ENCODE measurements at regions not wholly inside any gene's neighbourhood (a gene's known extent, or its start where the extent isn't known, plus 50 kb on each side); places are given as distances from the start of the nearest gene placed in this dataset.
A peak's percentile ranks its signal among the peaks of the same experiment; 100 is the strongest.
"Not testable (repeated sequence)": the region's sequence is repeated elsewhere in the genome, so short reads cannot be mapped to it uniquely, and the experiment has no call there.

DNA sequence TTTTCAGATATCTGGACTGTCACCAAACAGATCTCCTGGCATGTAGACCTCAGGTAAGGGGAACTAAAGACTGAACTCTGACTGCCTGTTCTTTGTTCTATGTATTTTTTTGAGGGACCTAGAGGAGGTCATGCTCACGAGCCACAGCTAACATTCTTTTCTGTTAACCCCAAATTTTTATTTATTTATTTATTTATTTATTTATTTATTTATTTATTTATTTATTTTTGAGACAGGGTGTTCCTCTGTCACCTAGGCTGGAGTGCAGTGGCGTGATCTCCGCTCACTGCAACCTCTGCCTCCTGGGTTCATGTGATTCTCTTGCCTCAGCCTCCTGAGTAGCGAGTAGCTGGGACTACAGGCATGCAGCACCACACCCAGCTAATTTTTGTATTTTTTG lies 562.0 kb downstream of the NLGN4X start:
- ATAC-seq (ENCODE audit: low read depth); DNase-seq (ENCODE audit: low spot score in 2 of 2); H3K4me1 Mint-ChIP-seq; H3K9me3 Mint-ChIP-seq; H3K27ac Mint-ChIP-seq; H3K4me3 Mint-ChIP-seq; H3K36me3 Mint-ChIP-seq; H3K27me3 Mint-ChIP-seq: not testable (repeated sequence)

DNA sequence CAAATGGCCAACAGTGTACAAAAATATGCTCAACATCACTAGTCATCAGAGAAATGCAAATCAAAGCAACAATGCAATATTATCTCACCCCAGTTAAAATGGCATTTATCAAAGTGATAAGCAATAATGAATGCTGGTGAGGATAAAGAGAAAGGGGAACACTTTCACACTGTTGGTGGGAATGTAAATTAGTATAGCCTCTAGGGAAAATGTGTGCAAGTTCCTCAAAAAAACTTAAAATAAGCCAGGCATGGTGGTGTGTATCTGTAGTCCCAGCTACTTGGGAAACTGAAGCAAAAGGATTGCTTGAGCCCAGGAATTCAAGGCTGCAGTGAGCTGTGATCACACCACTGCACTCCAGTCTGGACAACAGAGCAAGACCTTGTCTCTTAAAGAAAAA lies 572.1 kb downstream of the NLGN4X start:
- no peak for ATAC-seq (ENCODE audit: low read depth)
- no peak for DNase-seq (ENCODE audit: low spot score in 2 of 2)
- H3K36me3 Mint-ChIP-seq, result peaks cover 5% of the 10 kb centered on the region
- H3K4me3 Mint-ChIP-seq, result peak overlapping the region; percentile 47
- no peak overlapping the region for H3K27ac Mint-ChIP-seq
- H3K27me3 Mint-ChIP-seq, result peaks cover 2% of the 10 kb centered on the region
- peaks cover 4% of the 10 kb centered on the region for H3K9me3 Mint-ChIP-seq
- H3K4me1 Mint-ChIP-seq, result peaks cover 15% of the 10 kb centered on the region

DNA sequence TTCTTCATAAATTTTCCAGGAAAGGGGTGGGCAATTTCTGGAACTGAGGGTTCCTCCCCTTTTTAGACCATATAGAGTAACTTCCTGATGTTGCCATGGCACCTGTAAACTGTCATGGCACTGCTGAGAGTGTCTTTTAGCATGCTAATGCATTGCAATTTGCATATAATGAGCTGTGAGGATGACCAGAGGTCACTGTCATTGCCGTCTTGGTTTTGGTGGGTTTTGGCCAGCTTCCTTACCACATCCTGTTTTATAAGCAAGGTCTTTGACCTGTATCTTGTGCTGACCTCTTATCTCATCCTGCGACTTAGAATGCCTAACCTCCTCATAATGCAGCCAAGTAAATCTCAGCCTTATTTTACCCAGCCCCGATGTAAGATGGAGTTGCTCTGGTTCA lies 577.8 kb downstream of the NLGN4X start:
- DNase-seq (ENCODE audit: low spot score in 2 of 2) (no peak), ATAC-seq (ENCODE audit: low read depth) (no peak)
- Mint-ChIP-seq H3K4me3 (no peak overlapping the region), H3K4me1 (peaks cover 24% of the 10 kb centered on the region), H3K27ac (no peak overlapping the region), H3K36me3 (peaks cover 5% of the 10 kb centered on the region), H3K27me3 (peaks cover 2% of the 10 kb centered on the region), H3K9me3 (peaks cover 8% of the 10 kb centered on the region)

DNA sequence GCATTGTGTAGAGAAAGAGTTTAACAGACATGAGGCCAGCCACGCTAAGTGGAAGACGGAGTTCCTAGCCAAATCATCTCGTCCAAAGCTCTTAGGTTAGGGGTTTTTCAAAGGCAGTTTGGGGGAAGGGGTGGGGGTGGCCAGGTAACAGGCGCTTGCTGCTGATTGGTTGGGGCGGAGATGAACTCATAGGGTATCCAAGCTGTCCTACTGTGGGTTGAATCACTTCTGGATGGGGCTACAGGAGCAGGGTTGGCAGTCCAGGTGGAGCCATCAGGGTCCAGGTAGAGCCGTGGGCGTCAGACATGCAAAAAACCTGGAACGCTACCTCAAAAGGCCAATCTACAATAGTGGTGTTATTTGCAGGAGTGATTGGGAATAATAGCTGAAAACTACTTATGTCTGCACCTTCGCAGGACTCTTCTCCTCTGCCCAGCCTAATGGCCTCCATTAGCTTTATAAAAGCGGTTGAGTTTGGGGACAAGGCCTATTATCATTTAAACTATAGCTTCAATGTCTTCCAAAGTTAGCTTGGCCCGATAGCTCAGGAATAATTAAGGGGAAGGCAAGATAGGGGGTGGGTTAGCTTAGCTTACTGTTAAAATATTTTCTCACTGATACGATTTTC lies 579.6 kb downstream of the NLGN4X start:
- Mint-ChIP-seq H3K27ac (no peak overlapping the region), H3K4me1 (peaks cover 23% of the 10 kb centered on the region), H3K27me3 (no peaks in the 10 kb centered on the region), H3K36me3 (no peaks in the 10 kb centered on the region), H3K9me3 (peaks cover 6% of the 10 kb centered on the region), H3K4me3 (no peak overlapping the region)
- no peak for ATAC-seq (ENCODE audit: low read depth)
- DNase-seq (ENCODE audit: low spot score in 2 of 2), result no peak

DNA sequence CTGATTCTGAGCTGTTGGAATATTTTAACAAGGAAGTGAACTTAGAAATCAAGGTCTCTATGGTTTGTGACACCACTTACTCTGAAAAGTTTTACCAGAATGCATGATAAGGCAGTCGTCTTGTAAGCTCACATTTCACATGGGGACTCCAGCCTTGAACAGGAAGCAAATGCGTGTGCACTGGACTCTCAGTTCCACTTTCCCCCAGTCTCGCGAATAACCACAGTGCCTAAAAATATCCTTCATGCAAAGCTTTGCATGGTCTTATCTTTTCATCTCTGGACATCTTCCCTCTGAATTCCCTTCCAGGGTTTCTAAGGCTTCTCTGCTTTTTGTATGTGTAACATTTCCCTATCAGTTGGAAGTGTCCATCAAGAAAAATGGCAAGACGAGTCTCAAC lies 581.8 kb downstream of the NLGN4X start:
- peak; percentile 11 for DNase-seq (ENCODE audit: low spot score in 2 of 2)
- Mint-ChIP-seq H3K4me3 (peak overlapping the region; percentile 64), H3K9me3 (peaks cover 6% of the 10 kb centered on the region), H3K27ac (no peak overlapping the region), H3K4me1 (peaks cover 24% of the 10 kb centered on the region), H3K27me3 (no peaks in the 10 kb centered on the region), H3K36me3 (no peaks in the 10 kb centered on the region)
- ATAC-seq (ENCODE audit: low read depth), result peak; percentile 99

DNA sequence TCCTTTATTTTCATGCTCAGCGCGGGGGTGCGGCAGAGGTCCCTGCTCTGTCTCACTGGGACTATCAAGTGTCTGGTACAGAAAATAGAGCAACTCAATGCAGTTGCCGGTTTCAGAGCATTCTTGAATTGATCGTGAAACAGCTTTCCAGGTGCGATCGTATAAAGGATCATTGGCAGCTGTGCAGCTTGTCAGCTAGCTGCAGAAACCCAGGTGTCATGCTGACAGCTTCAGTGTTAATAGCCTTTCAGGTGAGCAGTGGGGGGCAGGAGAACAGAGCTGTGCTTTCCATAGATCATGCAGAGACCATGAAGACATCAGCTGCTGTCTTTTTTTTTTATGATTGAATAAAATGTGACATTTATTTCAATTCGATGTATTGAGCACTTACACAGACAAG lies 583.9 kb downstream of the NLGN4X start:
- ATAC-seq (ENCODE audit: low read depth), result no peak
- peaks cover 6% of the 10 kb centered on the region for H3K9me3 Mint-ChIP-seq
- no peaks in the 10 kb centered on the region for H3K27me3 Mint-ChIP-seq
- no peak overlapping the region for H3K4me3 Mint-ChIP-seq
- H3K36me3 Mint-ChIP-seq, result no peaks in the 10 kb centered on the region
- no peak for DNase-seq (ENCODE audit: low spot score in 2 of 2)
- peaks cover 20% of the 10 kb centered on the region for H3K4me1 Mint-ChIP-seq
- H3K27ac Mint-ChIP-seq, result no peak overlapping the region

DNA sequence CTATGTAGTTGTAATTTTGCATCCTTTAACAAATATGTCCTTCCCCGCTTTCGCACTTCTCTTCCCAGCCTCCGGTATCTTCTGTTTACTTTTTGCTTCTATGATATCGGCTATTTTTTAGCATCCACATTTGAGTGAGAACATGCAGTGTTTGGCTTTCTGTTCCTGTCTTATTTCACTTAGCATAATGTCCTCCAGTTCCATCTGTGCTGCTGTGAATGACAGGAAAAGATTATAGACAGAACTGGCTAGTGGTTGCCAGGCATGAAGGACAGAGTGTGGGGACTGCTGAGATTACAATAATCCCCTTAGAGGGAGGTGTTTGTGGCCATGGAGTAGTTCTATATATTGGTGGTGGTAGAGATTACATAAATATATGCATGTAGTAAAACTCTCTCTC lies 588.6 kb downstream of the NLGN4X start:
- no peak for ATAC-seq (ENCODE audit: low read depth)
- no peak overlapping the region for H3K27ac Mint-ChIP-seq
- H3K9me3 Mint-ChIP-seq, result no peaks in the 10 kb centered on the region
- peaks cover 8% of the 10 kb centered on the region for H3K4me1 Mint-ChIP-seq
- DNase-seq (ENCODE audit: low spot score in 2 of 2), result no peak
- H3K36me3 Mint-ChIP-seq, result no peaks in the 10 kb centered on the region
- H3K4me3 Mint-ChIP-seq, result no peak overlapping the region
- H3K27me3 Mint-ChIP-seq, result no peaks in the 10 kb centered on the region

DNA sequence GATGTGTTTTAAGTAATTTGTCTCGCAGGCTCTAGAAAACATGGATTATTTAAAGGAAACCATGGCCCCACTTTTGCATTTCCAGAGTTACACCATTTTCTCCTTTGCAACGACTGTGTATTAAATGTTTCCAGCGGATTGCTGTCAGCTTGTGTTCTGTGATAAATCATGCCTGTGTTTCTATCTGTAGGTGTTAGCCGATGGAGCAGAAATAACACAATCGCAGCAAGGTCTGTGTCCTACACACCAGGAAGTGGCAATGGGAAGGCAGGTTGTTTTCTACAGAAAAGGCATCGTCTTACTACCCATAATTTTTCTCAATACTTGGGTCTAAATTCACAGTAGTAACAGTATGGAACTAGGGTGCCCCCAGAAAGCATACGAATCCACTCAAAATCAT lies 590.1 kb downstream of the NLGN4X start:
- no peaks in the 10 kb centered on the region for H3K9me3 Mint-ChIP-seq
- no peak overlapping the region for H3K4me3 Mint-ChIP-seq
- H3K27me3 Mint-ChIP-seq, result no peaks in the 10 kb centered on the region

DNA sequence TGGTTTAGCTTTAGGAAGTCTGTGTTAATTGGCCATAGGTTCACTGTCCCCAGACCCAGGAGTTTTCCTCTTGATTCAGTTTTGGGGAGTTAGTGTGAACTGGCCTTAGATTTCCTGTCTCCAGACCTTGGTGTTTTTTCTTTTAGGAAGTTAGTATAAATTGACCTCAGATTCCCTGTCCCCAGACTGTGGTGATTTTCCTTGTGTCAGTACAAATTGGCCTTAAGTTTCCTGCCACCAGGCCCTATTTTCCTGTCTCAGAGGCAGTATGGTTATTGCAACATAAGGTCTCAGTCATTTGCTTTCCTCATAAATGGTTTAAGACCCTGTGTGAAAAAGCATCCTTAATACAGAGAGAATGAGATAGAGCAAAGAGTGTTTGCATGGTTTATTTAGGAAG lies 595.8 kb downstream of the NLGN4X start:
- Mint-ChIP-seq H3K27ac (no peak overlapping the region), H3K4me3 (no peak overlapping the region), H3K9me3 (no peaks in the 10 kb centered on the region), H3K4me1 (peaks cover 5% of the 10 kb centered on the region), H3K27me3 (no peaks in the 10 kb centered on the region), H3K36me3 (no peaks in the 10 kb centered on the region)
- DNase-seq (ENCODE audit: low spot score in 2 of 2) (no peak), ATAC-seq (ENCODE audit: low read depth) (no peak)

More for the DNA sequence above, 590.1 kb downstream of the NLGN4X start:
- H3K4me1 Mint-ChIP-seq, result peaks cover 1% of the 10 kb centered on the region
- ATAC-seq (ENCODE audit: low read depth) (no peak), DNase-seq (ENCODE audit: low spot score in 2 of 2) (no peak)
- H3K36me3 Mint-ChIP-seq, result no peaks in the 10 kb centered on the region
- no peak overlapping the region for H3K27ac Mint-ChIP-seq

DNA sequence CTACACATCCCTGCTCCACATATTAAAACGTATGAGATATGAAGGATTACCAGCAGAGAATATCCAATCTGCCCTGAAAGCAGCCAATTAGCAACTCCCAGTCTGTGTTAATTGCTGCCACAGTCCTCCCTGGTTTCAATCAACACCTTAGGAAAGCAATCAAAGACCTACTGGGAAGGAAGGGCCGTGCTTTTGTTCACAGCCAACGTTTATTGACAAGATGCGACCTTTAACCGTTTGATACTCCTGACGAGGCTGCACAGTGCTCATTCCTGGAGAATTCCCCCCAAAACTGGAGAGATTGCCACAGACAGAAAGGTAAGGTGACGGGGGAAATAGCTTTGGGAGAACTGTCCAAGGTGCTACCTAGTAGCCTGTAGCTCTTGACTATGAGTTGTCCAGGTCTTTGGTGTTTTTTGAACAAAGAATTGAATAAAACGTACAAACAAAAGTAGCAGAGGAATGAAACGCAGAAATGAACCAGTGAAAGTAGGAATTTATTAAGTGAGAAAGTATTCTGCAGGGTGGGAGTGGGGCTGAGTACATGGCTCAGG lies 596.5 kb downstream of the NLGN4X start:
- H3K36me3 Mint-ChIP-seq, result no peaks in the 10 kb centered on the region
- H3K27me3 Mint-ChIP-seq, result no peaks in the 10 kb centered on the region
- ATAC-seq (ENCODE audit: low read depth), result no peak
- no peak for DNase-seq (ENCODE audit: low spot score in 2 of 2)
- no peak overlapping the region for H3K27ac Mint-ChIP-seq
- no peak overlapping the region for H3K4me3 Mint-ChIP-seq
- peaks cover 5% of the 10 kb centered on the region for H3K4me1 Mint-ChIP-seq
- H3K9me3 Mint-ChIP-seq, result no peaks in the 10 kb centered on the region

DNA sequence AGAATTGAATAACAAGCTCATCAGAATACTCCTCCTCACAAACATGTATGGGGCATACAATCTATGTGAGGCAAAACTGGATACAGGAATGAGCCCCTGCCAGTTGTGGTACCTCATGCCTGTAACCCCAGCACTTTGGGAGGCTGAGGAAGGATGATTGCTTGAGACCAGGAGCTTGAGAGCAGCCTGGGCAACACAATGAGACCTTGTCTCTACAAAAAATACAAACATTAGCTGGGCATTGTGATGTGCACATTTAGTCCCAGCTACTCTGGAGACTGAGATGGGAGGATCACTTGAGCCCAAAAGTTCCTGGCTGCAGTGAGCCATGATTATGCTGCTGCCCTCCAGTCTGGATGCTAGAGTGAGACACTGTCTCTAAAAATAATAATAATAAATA lies 611.0 kb downstream of the NLGN4X start:
- H3K9me3 Mint-ChIP-seq, result no peaks in the 10 kb centered on the region
- no peaks in the 10 kb centered on the region for H3K4me1 Mint-ChIP-seq
- DNase-seq (ENCODE audit: low spot score in 2 of 2) (no peak), ATAC-seq (ENCODE audit: low read depth) (no peak)
- no peaks in the 10 kb centered on the region for H3K27me3 Mint-ChIP-seq
- no peak overlapping the region for H3K4me3 Mint-ChIP-seq
- H3K36me3 Mint-ChIP-seq, result no peaks in the 10 kb centered on the region
- no peak overlapping the region for H3K27ac Mint-ChIP-seq

DNA sequence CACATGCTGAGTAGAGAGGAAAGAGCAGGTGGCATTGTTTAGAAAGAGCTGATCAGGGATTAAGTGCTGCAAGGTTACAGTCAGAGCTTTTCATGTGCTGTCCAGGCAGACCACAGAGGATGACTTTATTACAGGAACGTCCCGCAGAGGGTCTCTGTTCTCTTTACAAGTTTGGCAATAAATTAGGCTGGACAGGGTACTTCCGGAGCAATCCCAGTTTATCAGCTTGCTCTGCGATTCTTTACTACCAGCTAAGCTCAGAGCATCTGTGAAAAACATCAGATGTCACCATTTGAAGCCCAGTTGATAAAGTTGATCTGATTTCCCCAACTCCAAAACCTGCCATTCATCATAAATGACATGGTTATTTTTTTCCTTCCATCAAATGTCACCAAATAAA lies 633.1 kb downstream of the NLGN4X start:
- Mint-ChIP-seq H3K27ac (no peak overlapping the region), H3K4me3 (no peak overlapping the region), H3K9me3 (peaks cover 2% of the 10 kb centered on the region), H3K36me3 (no peaks in the 10 kb centered on the region), H3K4me1 (no peaks in the 10 kb centered on the region), H3K27me3 (no peaks in the 10 kb centered on the region)
- no peak for DNase-seq (ENCODE audit: low spot score in 2 of 2)
- ATAC-seq (ENCODE audit: low read depth), result no peak

DNA sequence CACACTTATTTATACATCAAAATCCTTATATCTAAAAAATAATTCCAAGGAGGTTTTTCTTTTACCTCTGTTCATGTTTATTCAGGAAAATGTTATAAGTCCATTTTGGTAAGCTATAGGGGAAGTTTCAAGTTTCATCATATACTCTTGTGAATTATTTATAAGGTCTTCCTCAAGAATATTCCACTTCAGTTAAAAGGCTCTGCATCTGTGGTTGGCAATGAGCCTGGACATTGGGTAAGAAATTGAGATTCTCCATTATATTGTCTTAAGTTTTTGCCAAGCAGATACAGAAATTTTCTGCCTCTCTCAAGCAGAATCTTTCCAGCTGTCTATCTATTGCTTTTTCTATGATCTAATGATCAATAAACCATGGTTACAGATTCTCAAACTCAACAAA lies 641.9 kb downstream of the NLGN4X start:
- Mint-ChIP-seq H3K27ac (no peak overlapping the region), H3K4me1 (peaks cover 3% of the 10 kb centered on the region), H3K27me3 (no peaks in the 10 kb centered on the region), H3K36me3 (no peaks in the 10 kb centered on the region), H3K9me3 (no peaks in the 10 kb centered on the region), H3K4me3 (no peak overlapping the region)
- DNase-seq (ENCODE audit: low spot score in 2 of 2) (no peak), ATAC-seq (ENCODE audit: low read depth) (no peak)

DNA sequence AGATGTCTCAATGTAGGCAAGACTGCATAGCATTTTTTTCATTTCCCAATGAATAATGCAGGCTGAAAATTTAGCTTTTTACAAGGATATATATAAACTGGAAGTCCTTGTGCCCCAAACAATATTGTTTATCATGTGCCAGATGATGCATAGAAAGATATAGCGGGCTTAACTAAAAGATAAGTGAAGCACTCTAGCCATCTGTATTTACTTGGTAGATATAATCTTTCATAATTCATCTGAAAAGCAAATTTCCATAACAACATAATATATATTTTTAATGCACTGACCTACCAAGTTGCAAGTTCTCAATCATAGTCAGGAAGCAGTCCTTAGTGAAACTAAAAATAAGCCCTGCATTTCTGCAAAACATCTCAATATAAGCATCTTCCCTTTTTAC lies 653.3 kb downstream of the NLGN4X start:
- Mint-ChIP-seq H3K4me3 (no peak overlapping the region), H3K36me3 (peaks cover 2% of the 10 kb centered on the region), H3K9me3 (no peaks in the 10 kb centered on the region), H3K27ac (no peak overlapping the region), H3K4me1 (no peaks in the 10 kb centered on the region), H3K27me3 (no peaks in the 10 kb centered on the region)
- DNase-seq (ENCODE audit: low spot score in 2 of 2) (no peak), ATAC-seq (ENCODE audit: low read depth) (no peak)

DNA sequence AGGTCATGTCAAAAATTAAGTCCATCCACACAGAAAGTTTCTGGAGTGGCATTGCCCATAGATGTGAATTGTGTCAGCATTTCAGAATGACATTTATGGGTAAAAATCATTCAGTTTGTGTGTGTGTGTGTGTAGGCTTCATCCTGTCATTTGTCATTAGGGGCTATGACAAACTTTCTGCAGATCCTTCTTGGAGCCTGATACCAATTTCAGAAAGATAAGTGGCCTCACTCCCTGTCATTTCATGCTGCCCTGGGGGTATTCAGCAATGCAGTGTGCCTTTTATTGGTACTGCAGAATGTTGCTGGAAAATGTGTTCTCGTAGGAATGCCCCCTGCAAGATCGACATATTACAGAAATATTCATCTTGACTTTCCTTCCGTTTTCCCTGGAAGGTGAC lies 659.7 kb downstream of the NLGN4X start:
- Mint-ChIP-seq H3K27me3 (no peaks in the 10 kb centered on the region), H3K36me3 (no peaks in the 10 kb centered on the region), H3K9me3 (no peaks in the 10 kb centered on the region), H3K4me3 (no peak overlapping the region), H3K4me1 (no peaks in the 10 kb centered on the region), H3K27ac (no peak overlapping the region)
- ATAC-seq (ENCODE audit: low read depth) (no peak), DNase-seq (ENCODE audit: low spot score in 2 of 2) (no peak)
